ENCODE measurements at regions not wholly inside any gene's neighbourhood (a gene's known extent, or its start where the extent isn't known, plus 50 kb on each side); places are given as distances from the start of the nearest gene placed in this dataset.

DNA sequence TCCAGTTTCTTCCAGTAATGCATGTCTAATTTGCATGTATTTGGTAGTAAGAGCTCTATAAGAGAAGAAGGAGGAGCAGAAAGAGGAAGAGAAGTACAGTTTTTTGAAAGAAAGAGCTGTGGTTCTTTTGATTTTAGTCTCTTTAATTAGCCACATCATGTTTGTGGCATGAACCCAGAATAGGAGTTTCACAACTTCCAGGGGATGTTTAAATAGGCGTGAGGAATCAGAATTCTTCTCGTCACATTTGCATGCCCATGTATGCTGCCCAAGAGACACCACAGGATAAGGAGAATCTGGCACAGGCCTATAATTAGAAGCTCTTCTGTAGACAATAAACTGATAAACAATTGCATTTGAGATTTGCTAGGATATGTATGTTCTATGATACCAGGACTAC lies 78.7 kb downstream of the GAS1 start:
- DNase-seq (ENCODE audit: low read depth) = no peak
- TF ChIP-seq, protein P1, sequence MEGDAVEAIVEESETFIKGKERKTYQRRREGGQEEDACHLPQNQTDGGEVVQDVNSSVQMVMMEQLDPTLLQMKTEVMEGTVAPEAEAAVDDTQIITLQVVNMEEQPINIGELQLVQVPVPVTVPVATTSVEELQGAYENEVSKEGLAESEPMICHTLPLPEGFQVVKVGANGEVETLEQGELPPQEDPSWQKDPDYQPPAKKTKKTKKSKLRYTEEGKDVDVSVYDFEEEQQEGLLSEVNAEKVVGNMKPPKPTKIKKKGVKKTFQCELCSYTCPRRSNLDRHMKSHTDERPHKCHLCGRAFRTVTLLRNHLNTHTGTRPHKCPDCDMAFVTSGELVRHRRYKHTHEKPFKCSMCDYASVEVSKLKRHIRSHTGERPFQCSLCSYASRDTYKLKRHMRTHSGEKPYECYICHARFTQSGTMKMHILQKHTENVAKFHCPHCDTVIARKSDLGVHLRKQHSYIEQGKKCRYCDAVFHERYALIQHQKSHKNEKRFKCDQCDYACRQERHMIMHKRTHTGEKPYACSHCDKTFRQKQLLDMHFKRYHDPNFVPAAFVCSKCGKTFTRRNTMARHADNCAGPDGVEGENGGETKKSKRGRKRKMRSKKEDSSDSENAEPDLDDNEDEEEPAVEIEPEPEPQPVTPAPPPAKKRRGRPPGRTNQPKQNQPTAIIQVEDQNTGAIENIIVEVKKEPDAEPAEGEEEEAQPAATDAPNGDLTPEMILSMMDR (IDR thresholded peaks at IDR 0.05; ENCODE audit: insufficient read depth, low read depth, low read length, missing control alignments) = no peak
- no peak overlapping the region for H3K4me3 ChIP-seq (ENCODE audit: low read depth, low read length)

DNA sequence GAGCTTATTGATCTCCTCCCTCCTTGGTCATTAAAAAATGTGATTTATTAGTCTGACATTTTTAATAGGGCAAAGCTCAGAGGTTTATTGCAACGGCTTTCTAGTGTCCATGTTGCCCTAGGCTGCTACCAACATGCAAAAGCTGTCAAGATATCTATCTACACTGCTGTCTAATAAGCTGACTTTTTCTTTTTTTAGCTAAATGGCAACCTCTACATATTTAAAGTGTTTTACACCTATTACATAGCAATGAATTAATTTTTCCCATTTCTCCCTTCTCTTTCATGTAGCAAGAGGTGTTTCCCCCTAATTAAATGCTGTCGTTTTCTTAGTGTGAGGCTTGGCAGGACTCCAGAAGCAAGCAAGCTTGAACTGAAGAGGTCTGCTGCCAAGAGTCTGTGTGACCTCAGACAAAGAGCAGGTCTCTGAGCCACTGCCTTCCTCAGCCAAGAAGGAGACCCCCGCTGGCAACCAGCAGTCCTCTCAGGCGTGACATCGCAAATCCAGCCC lies 79.4 kb downstream of the GAS1 start:
- H3K4me3 ChIP-seq (ENCODE audit: low read depth, low read length) = no peak overlapping the region
- DNase-seq (ENCODE audit: low read depth) = no peak
- TF ChIP-seq, protein P1 (IDR thresholded peaks at IDR 0.05; ENCODE audit: insufficient read depth, low read depth, low read length, missing control alignments) = no peak

DNA sequence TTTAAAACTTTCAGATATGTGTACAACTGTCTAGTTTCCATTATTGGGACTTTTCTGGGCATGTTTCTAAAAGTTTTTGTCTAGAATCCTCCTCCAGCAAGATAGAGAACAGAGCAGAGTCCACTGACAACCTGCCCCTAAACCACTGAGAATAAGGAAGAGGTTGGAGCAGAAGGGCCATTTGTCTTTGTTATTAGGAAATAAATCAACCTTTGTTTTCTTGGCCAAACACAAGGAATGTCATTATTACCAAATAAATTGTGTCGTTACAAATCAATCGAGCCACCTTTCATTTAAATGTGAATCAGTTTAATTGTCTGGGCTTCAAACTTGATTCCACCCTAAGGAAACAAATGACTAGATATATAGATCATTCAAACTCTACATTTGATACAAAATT lies 81.4 kb downstream of the GAS1 start:
- DNase-seq (ENCODE audit: low read depth) = no peak
- H3K4me3 ChIP-seq (ENCODE audit: low read depth, low read length) = no peak overlapping the region
- TF ChIP-seq, protein P1 (IDR thresholded peaks at IDR 0.05; ENCODE audit: insufficient read depth, low read depth, low read length, missing control alignments) = no peak

DNA sequence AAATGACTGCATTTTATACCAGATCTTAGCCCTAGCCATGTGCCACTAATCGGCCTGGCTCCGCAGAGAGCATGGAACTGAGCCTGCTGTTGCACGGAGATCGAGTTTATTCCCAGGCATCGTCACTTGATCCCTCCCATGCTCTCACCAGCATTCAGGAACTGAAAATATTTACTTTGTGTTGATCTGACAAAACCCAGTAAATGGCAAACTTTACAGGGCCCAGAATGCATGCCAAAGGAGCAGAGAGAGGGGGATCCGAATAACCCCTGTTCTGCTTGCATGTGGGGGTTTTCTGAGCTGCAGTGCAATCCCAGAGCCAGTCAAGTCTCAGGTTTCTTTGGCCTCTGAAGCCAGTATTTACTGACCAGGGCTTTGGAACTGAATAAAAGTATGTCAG lies 87.3 kb downstream of the GAS1 start:
- TF ChIP-seq, protein P1 (IDR thresholded peaks at IDR 0.05; ENCODE audit: insufficient read depth, low read depth, low read length, missing control alignments) = no peak
- no peak for DNase-seq (ENCODE audit: low read depth)
- H3K4me3 ChIP-seq (ENCODE audit: low read depth, low read length) = no peak overlapping the region

DNA sequence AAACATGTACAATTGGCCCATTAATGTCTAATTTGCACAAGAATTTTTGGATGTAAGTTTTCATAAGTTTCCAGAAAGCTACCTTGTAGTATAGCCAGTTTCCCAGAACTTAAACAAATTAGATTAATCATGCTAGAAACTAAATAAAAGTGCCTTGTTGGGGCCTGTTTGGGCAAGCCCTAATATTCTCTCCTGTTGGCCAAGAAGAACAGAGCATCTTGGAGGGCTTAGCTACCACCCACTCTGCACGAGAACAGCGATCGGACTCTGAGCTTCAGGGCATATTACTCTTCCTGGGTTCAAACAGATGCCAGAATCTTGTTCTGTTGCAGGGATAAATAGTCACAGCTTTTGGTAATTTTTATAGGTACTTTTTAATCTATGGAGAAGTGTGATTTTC lies 88.2 kb downstream of the GAS1 start:
- H3K4me3 ChIP-seq (ENCODE audit: low read depth, low read length) = no peak overlapping the region
- TF ChIP-seq, protein P1 (IDR thresholded peaks at IDR 0.05; ENCODE audit: insufficient read depth, low read depth, low read length, missing control alignments) = no peak
- DNase-seq (ENCODE audit: low read depth) = no peak

DNA sequence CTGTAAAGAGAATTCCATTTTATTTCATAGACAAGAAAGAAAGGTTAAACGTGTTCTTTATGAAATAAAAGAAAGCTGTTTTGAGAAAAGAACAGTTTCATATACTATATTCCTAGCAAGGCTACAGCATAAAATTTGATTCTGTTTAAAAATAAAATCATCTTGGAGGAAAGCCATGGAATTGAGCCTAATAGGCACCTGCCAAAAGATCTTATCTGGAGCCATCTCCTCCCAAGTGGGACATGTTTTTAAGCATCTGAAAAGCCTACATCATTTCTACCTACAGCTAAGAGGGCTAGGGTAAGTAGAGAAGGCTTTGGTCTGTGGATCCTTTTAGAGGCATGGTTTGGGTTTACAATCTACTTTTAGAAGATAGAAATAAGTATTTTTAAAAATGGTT lies 89.3 kb downstream of the GAS1 start:
- TF ChIP-seq, protein P1 (IDR thresholded peaks at IDR 0.05; ENCODE audit: insufficient read depth, low read depth, low read length, missing control alignments) = no peak
- DNase-seq (ENCODE audit: low read depth) = no peak

DNA sequence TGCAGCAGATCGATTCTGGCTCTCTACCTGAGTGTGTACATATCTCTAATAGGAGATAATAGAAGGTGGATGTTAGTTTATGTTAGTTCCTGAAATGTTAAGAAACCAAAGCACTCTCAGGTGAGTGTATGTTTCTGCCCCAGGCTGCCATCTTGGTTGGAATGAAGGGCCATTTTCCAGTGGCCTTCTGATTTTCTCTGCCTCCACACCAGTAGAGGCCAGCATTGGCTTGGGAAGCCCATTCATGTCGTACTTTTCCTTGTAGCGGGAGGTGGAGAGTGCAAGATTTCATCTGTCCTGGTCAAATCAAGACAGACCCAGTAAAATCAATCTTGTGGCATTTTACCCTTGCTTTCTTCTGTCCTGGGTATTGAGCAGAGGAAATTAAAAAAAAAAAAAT lies 91.0 kb downstream of the GAS1 start:
- TF ChIP-seq, protein P1 (IDR thresholded peaks at IDR 0.05; ENCODE audit: insufficient read depth, low read depth, low read length, missing control alignments) = no peak
- DNase-seq (ENCODE audit: low read depth) = no peak
- no peak overlapping the region for H3K4me3 ChIP-seq (ENCODE audit: low read depth, low read length)

More for the DNA sequence above, 89.3 kb downstream of the GAS1 start:
- H3K4me3 ChIP-seq (ENCODE audit: low read depth, low read length) = no peak overlapping the region
